ENCODE measurements at regions not wholly inside any gene's neighbourhood (a gene's known extent, or its start where the extent isn't known, plus 50 kb on each side); places are given as distances from the start of the nearest gene placed in this dataset.

DNA sequence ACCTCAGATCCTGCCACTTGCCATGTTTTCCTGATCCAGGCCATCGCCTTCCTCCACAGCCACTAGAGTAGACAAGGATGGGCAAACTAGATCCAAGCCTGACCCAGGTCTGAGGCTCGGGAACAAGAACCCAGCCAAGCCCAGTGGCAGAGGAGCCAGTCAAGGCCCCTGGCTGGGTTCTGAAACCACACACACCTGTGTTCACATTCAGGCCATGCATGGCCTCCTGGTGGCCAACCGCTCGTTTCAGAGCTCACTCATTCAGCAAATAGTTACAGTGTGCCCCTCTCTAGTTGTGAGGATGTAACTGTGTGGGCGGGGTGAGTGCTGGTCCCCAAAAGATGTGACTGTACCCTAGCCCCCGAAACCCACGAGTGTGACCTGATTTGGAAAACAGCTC lies 337.6 kb downstream of the CTTN start:
- ChIA-PET POLR2A (no interaction called here), CTCF (no interaction called here)
- no peaks in the 10 kb centered on the region for H3K4me1 ChIP-seq (ENCODE audit: control insufficient read depth in 1 of 2, insufficient read depth in 2 of 2, low read depth in 1 of 2, low read length in 1 of 2)
- no peak for TF ChIP-seq FOXM1 (IDR thresholded peaks at IDR 0.05; ENCODE audit: low read depth)
- TF ChIP-seq RXRA (IDR thresholded peaks at IDR 0.05; ENCODE audit: borderline replicate concordance, low read depth): no peak
- TF ChIP-seq EZH2phosphoT487 (IDR thresholded peaks at IDR 0.05; ENCODE audit: borderline replicate concordance, low read depth): no peak
- TF ChIP-seq SMC3 (IDR thresholded peaks at IDR 0.05; ENCODE audit: low read depth, low read length): no peak
- no peak for TF ChIP-seq EP300 (IDR thresholded peaks at IDR 0.05; ENCODE audit: borderline replicate concordance in 1 of 2, low read depth in 1 of 2, low read length in 1 of 2)
- TF ChIP-seq MEF2A (IDR thresholded peaks at IDR 0.05; ENCODE audit: borderline replicate concordance, low read depth): no peak
- TF ChIP-seq, protein P1, sequence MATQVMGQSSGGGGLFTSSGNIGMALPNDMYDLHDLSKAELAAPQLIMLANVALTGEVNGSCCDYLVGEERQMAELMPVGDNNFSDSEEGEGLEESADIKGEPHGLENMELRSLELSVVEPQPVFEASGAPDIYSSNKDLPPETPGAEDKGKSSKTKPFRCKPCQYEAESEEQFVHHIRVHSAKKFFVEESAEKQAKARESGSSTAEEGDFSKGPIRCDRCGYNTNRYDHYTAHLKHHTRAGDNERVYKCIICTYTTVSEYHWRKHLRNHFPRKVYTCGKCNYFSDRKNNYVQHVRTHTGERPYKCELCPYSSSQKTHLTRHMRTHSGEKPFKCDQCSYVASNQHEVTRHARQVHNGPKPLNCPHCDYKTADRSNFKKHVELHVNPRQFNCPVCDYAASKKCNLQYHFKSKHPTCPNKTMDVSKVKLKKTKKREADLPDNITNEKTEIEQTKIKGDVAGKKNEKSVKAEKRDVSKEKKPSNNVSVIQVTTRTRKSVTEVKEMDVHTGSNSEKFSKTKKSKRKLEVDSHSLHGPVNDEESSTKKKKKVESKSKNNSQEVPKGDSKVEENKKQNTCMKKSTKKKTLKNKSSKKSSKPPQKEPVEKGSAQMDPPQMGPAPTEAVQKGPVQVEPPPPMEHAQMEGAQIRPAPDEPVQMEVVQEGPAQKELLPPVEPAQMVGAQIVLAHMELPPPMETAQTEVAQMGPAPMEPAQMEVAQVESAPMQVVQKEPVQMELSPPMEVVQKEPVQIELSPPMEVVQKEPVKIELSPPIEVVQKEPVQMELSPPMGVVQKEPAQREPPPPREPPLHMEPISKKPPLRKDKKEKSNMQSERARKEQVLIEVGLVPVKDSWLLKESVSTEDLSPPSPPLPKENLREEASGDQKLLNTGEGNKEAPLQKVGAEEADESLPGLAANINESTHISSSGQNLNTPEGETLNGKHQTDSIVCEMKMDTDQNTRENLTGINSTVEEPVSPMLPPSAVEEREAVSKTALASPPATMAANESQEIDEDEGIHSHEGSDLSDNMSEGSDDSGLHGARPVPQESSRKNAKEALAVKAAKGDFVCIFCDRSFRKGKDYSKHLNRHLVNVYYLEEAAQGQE (IDR thresholded peaks at IDR 0.05; ENCODE audit: low read depth, low read length): no peak
- TF ChIP-seq RFX5 (IDR thresholded peaks at IDR 0.05; ENCODE audit: low read length): no peak
- no peak for TF ChIP-seq YY1 (IDR thresholded peaks at IDR 0.05; ENCODE audit: low read depth)
- TF ChIP-seq TAF1 (IDR thresholded peaks at IDR 0.05; ENCODE audit: borderline replicate concordance, low read depth, low read length): no peak
- no peak for TF ChIP-seq CHD2 (IDR thresholded peaks at IDR 0.05; ENCODE audit: low read length, partially characterized antibody)
- TF ChIP-seq FOSL2 (IDR thresholded peaks at IDR 0.05; ENCODE audit: borderline replicate concordance, low read depth): no peak
- TF ChIP-seq SIN3A (IDR thresholded peaks at IDR 0.05; ENCODE audit: borderline replicate concordance, low read depth, low read length): no peak
- TF ChIP-seq, protein P2, sequence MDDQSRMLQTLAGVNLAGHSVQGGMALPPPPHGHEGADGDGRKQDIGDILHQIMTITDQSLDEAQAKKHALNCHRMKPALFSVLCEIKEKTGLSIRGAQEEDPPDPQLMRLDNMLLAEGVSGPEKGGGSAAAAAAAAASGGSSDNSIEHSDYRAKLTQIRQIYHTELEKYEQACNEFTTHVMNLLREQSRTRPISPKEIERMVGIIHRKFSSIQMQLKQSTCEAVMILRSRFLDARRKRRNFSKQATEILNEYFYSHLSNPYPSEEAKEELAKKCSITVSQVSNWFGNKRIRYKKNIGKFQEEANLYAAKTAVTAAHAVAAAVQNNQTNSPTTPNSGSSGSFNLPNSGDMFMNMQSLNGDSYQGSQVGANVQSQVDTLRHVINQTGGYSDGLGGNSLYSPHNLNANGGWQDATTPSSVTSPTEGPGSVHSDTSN (IDR thresholded peaks at IDR 0.05): no peak
- TF ChIP-seq TCF12 (IDR thresholded peaks at IDR 0.05): no peak
- TF ChIP-seq JUND (IDR thresholded peaks at IDR 0.05): no peak
- TF ChIP-seq MXI1 (IDR thresholded peaks at IDR 0.05; ENCODE audit: low read depth, low read length): no peak
- TF ChIP-seq, protein P3, sequence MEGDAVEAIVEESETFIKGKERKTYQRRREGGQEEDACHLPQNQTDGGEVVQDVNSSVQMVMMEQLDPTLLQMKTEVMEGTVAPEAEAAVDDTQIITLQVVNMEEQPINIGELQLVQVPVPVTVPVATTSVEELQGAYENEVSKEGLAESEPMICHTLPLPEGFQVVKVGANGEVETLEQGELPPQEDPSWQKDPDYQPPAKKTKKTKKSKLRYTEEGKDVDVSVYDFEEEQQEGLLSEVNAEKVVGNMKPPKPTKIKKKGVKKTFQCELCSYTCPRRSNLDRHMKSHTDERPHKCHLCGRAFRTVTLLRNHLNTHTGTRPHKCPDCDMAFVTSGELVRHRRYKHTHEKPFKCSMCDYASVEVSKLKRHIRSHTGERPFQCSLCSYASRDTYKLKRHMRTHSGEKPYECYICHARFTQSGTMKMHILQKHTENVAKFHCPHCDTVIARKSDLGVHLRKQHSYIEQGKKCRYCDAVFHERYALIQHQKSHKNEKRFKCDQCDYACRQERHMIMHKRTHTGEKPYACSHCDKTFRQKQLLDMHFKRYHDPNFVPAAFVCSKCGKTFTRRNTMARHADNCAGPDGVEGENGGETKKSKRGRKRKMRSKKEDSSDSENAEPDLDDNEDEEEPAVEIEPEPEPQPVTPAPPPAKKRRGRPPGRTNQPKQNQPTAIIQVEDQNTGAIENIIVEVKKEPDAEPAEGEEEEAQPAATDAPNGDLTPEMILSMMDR (IDR thresholded peaks at IDR 0.05): no peak
- H4K20me1 ChIP-seq (ENCODE audit: insufficient read depth): no peaks in the 10 kb centered on the region
- H3F3A ChIP-seq (replicated peaks; ENCODE audit: insufficient read depth): no peaks in the 10 kb centered on the region
- no peaks in the 10 kb centered on the region for H3K27me3 ChIP-seq (ENCODE audit: insufficient read depth)
- H3K4me3 ChIP-seq (ENCODE audit: low read depth in 2 of 2, low read length in 1 of 2): no peak overlapping the region
- no peaks in the 10 kb centered on the region for H3K36me3 ChIP-seq (replicated peaks in 1 of 2; ENCODE audit: control insufficient read depth in 1 of 2, insufficient read depth in 2 of 2, low read length in 1 of 2)
- no peaks in the 10 kb centered on the region for H3K9me2 ChIP-seq
- DNase-seq: no peak
- WGBS (ENCODE audit: low lambda C conversion rate): 45% methylated on average over 7 of the region's 7 CpGs
- H3K9me3 ChIP-seq: no peaks in the 10 kb centered on the region
- no peak overlapping the region for H3K9ac ChIP-seq
- H3K79me2 ChIP-seq (ENCODE audit: insufficient read depth): no peaks in the 10 kb centered on the region
- H2AFZ ChIP-seq (ENCODE audit: low read depth): no peak overlapping the region
- no peak overlapping the region for H3K27ac ChIP-seq (ENCODE audit: low read depth in 2 of 2, low read length in 1 of 2)
- H3K4me2 ChIP-seq: no peak overlapping the region

Data from SK-N-SH (cell line).